RPMI7951 (cell line): ENCODE measurements at regions not wholly inside any gene's neighbourhood (a gene's known extent, or its start where the extent isn't known, plus 50 kb on each side); places are given as distances from the start of the nearest gene placed in this dataset.
A peak's percentile ranks its signal among the peaks of the same experiment; 100 is the strongest.

Experiments used
- DNase-seq: peaks from one replicate; pipeline ENCODE4 v3.0.0-alpha.2; 2012; ENCODE audit warnings: low read depth

DNA sequence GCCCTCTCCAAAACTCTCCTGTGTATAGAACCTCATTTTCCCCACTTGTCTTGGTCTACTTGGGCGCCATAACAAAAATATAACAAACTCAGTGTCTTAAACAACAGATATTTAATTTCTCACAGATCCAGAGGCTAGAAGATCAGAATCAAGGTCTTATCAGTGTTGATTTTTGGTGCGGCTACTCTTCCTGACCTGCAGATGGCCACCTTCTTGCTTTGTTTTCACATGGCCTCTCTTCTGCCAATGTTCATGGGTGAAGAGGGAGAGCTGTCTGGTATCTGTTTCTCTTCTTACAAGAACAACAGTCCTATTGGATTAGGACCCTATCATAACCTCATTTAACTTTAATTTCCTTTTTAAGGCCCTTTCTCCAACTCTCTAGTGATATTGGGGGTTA lies 177.3 kb downstream of the PABPC4L start:
- no peak for DNase-seq

DNA sequence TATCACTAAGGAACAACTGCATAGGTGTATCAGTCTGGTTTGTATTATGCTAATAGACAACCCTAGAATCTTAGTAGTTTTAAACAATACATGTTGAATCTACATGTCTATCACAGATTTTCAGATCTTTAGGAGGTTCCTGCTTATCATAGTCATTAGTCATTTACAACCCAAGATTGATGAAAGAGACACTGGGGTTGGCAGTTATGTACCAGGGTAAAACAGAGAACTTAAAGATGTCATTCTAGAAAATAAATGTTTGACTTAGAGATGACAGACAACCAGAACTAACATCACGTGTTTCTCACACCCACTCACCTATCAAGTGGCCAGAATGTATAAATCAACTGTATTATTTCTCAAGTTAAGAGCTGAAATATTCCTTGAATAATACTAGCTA lies 181.9 kb downstream of the PABPC4L start:
- DNase-seq = no peak

DNA sequence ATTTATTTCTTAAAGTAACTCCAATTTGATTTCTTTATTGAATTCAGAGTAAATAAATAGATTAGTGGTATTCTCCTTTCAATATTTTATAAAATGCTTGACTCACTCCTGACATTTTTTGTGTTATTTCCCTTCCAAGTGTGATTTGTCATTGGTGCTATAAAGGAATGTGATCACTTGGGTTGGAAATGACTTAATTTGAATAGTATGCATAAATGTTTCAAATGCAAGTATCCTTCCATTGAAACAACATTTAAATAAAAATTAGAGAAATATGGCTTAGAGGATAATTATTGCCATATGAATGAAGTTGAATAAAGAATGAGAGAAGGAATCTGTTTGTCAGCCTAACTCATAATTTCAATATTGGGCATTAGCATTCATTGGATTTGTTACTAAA lies 182.7 kb downstream of the PABPC4L start:
- DNase-seq = no peak

DNA sequence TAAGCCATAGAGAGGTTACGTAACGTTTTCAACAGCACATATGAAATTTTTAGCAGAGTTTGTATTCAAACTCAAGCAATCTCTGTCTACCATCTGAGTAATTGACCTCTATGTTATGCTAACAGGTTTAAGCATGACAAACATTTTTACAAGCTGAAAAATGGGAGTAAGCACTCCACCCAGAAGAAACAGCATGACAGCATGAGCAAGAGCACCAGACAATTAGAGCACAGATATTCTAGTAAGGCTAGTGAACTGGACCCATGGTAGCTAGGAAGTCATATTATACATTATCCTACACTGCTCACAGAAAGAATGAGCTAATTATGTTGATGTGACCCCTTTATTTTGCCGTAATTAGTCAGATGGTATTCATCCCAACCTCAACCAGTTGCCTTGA lies 200.5 kb downstream of the PABPC4L start:
- no peak for DNase-seq

DNA sequence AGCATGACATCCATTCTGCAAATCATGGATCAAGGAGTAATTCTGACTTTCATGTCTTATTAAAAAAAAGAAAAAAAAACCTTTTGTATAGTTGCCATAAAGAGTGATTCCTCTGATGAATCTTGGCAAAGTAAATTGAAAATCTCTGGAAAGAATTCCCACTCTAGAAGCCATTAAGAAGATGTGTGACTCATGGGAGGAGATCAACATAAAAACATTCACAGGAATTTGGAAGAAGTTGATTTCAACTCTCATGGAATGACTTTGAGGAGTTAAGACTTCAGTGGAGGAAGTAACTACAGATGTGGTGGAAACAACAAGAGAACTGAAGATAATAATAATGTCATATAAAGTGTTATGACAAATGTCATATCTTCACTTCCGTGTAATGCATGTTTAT lies 204.2 kb downstream of the PABPC4L start:
- DNase-seq = no peak

DNA sequence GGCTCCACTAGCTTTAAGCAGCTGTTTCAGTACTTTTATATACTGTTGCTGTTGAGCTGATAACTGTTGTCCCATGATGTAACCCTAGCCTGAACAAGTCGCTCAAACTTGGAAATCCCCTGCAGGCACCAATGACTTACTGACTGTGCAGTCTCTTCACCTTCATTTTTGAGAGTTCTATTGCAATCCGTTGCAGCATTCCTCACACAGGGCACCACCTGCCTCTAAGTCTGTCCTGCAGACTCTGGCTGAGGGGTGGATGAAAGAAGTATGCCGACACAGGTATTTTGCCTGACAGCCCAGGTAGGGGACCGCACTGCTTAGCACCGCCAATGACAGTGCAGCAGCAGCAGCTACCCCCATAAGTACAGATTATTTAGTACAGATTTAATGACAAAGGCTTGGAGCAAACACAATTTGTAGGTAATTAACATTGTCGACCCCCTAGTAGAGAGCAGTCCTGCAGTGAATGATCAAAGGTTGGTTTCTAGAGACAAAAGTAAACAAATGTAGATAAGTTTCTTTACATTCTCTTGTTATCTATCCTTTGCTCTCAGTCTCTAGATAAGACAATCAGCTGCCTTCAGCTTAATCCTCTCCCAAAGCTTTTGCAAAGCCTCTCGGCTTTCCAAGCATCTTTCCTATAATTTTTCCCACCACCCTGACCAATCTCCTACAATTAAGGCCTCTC lies 205.0 kb downstream of the PABPC4L start:
- DNase-seq = no peak

DNA sequence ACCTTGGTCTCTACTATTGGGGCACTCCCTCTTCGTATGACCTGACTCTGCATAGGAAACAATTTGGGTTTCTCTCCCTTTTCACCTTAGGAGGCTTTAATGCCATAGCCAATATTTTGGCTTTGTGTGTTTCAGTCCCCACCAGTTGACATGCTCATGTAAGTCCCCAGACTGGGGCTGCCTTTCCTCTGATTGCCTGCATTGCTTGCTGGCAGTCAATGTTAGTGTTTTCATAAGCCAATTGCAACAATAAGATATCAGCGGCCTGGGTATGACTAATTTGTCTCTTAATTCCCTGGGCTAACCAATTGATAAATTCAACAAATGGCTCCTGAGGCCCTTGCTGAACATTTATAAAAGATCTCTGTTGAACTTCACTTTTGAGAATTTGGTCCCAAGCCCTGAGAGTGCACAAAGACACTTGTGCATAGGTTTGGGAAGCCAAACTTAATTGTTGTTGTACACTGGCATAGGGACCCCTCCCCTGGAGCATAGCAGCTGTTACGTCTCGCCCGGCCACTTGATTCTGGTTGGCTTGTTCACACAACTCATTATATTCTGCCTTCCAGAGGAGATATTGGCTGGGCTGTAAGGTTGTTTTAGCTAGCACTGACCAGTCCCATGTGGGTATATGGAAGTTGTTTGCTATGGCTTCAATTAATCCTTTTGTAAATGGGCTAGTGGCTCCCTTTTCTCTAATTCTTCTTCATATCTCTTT lies 206.2 kb downstream of the PABPC4L start:
- DNase-seq = no peak

DNA sequence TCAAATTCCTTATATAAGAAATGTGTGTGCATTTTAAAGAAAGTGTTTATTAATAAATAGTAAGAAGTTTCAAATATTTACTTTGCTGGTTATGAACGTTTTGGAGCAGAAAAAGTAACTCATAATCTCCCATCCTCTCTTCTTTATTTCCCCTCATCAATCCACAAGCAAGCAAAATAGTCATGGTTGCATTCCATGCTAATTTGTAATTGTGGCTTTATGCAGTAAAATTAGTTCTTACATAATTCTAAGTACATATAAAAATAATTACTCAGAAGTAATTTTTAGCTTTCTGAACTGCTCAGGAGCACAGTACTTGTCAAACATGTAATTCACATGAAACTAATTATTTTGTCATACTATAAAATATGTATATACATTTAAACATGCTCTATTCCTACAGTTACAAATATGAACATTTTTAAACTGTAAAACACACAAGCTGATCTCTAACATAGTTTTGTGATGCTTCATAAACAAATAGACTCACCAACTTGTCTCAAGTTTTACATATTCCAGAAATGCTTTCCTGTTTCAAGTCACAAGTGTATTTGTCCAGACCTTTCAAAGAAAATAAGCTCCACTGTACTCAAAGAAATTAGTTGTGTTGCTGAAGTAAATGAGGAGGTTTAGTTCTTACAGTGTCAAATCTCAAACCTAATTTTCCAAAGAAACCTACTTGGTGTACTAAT lies 218.9 kb downstream of the PABPC4L start:
- no peak for DNase-seq

DNA sequence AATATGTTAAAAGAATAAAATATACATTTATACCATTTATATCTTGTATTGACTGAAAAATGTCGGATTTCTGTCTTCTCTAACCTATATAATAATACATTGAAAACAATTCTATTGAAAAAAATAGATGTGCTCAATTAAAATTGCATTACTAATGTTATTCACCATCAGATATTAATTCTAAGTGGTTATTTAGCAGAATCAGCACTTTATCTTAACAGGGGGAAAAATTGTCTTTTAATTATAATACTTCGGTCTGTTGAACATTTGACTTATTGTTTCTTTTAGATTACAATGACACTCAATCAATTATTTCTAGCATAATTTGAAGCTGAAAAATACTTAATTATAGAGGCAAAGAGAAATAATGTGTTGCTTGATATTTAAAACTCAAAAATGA lies 220.3 kb downstream of the PABPC4L start:
- no peak for DNase-seq

DNA sequence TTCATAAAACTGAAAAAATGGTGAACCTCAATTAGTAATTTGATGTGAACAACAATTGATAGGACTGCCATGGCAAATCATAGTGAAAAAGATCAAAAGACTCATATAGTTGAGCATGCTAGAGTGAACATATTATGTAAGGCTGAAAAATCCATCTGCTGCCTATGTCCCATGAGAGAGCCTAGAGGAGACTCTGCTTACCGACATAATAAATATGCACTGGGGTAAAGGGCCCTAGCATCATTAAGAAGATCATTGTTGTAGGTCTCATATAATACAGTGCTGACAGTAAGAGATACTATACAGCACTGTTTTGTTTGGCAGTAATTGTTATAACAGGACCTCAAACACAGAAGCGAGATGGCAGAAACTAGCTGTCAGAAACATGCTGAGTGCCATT lies 229.0 kb downstream of the PABPC4L start:
- no peak for DNase-seq

DNA sequence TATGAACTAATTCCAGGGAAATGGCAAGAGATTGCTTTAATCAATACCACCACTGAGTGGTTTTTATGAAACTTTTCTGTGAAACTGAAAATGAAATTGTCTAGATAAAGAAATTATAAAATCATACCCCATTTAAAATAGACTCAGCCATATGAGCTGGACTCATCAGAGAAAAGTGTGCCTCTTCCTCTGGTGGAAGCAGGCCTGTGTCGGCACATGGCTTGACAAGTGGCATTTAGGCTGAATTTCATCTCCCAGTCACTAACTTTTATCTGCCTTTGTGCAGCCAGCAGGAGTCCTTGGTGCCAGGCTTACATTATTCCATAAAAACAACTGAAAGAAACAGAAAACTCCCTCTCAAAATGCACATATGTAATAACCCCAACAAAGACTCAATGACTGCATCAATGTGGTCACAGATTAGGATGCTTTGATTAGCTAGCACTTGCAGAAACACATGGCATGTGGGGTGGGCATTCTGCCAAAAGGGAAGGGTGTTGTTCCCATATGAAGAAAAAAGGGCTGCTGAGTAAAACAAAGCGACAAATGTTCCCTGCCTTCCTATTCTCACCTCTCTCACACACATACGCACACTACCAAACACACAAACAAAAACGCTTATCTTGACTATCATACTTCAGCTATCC lies 232.3 kb downstream of the PABPC4L start:
- DNase-seq = peak; percentile 3

DNA sequence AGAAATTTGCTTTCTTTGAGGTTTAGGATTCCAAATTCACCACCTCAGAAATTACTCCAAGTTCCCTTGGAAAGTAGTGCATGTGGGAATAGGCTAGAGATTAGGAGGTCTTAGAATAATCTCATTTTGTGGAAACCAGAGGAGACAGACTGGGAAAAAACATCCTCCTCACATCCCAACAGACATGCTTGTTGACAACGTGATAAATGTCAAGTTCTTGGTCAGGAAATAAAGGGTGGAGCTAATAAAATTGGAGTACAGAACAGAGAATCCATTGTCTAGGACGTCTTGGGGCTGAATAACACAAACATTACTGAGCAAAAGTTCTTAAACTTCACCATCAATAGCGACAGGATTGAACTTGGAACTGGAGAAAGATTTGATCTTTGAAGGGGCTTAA lies 233.4 kb downstream of the PABPC4L start:
- no peak for DNase-seq

DNA sequence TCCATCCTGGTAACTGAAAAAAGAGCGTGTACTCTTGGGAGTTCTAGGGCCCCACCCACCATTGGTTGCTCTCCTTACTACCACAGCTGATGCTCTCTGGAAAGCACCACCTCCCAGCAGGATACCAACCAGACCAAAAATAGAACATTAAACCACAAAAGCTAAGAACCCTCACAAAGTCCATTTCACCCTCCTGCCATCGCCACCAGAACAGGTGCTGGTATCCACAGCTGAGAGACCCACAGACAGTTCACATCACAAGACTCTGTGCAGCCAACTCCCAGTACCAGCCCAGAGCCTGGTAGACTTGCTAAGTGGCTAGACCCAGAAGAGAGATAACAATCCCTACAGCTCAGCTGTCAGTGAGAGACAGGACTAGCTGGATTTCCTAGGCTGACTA lies 240.6 kb downstream of the PABPC4L start:
- no peak for DNase-seq

DNA sequence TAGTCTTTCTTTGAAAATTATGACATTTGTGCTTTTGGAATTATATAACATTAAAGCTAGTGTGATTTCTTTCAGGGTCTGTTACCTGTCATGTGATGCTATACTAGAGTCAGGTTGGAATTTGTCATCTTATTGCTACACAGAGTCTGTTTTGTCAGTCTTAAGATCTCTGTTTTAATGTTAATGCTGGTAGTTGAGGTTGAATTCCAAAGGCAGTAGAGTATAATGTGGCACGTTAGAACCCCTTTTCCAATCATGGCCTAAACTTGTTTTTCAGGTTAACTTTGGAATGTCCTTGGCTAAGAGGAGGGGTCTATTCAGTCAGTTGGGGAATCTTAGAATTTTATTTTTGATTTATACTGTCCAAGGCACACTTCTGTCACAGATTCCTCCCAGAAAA lies 258.5 kb downstream of the PABPC4L start:
- DNase-seq = no peak

DNA sequence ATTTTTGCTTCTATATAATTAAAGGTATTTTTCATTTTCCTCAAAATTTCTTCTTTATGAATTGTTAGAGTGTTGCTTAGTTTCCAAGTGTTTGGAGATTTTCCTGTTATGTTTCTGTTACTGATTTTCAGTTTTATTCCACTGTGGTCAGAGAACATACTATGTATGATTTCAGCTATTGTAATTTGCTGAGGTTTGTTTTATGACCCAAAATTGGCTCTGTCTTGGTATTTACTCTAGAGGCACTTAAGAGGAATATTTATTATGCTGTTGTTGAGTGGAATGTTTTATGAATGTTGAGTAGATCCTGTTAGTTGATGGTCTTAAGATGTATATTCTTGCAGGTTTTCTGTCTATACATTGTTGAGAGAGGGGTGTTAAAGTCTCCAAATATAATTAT lies 263.5 kb downstream of the PABPC4L start:
- DNase-seq = no peak

DNA sequence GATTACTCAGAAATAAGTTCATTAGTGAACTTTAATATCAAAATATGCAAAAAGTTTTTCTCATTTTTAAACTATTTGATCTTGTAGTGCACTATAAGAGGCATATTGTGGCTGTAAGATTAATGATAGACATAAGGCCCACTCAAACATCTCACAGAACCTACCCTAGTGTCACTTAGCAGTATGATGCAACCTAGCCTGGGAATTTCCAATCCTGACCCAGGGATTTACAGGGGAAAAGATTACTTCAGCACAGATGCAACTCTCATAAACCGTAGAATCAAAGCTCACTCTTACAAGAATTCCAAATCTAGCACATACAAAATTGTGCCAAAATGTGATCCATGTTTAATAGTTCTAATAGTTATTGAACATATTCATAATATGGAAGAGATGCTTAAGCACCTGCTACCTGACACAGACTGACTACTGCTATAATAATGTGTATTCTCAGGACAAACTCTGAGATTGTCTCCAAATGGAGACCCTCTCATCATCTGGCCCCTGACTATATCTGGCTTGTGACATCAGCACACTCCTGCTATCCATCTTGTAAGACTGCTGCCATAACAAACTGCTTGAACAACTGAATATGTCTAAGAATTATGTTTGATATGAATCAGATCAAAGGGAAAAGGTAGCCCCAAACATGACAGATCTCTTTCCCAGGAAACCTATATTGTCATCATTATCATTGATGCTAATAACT lies 271.9 kb downstream of the PABPC4L start:
- DNase-seq = no peak

DNA sequence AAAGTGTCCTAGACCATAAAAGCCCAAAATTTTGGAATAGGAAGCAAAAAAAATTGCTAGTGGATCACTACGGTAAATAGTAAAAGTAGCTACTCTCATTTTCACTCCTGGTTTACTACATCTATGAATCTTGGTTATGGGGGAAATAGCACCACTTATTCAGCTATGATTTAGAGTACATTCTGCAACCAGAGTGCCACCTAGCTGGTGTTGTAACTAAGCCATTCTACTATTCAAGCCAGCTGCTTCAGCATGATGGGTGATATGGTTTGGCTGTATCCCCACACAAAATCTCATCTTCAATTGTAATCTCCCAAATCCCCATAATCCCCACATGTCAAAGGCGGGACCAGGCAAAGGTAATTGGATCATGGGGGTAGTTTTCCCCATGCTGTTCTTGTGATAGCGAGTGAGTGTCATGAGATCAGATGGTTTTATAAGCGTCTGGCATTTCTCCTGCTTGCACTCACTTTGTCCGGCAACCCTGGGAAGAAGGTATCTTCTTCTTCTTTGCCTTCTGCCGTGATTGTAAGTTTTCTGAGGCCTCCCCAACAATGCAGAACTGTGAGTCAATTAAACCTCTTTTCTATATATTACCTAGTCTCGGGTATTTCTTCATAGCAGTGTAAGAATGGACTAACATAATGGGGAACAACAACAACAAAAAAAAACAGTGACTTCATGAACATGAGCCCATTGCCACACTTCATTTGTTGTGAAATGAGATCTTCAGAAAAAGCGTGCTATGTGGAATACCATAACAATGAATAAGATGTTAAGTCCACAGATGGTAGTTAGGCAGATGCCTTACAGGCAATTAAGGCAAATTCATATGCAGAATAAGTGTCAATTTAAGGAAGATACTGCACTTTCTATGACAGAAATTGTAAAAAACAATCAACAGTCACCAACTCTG lies 280.1 kb downstream of the PABPC4L start:
- no peak for DNase-seq

DNA sequence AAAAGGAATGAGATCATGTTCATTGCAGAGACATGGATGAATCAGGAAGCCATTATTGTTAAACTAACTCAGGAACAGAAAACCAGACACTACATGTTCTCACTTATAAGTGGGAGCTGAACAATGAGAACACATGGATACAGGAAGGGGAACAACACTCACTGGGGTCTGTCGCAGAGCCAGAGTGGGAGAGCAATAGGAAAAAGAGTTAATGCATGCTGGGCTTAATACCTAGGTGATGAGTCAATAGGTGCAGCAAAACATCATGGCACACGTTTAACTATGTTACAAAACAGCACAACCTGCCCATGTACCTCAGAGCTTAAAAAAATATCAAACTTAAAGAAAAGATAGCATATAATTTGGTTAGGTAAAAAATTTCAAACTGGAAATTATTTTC lies 281.4 kb downstream of the PABPC4L start:
- DNase-seq = no peak

DNA sequence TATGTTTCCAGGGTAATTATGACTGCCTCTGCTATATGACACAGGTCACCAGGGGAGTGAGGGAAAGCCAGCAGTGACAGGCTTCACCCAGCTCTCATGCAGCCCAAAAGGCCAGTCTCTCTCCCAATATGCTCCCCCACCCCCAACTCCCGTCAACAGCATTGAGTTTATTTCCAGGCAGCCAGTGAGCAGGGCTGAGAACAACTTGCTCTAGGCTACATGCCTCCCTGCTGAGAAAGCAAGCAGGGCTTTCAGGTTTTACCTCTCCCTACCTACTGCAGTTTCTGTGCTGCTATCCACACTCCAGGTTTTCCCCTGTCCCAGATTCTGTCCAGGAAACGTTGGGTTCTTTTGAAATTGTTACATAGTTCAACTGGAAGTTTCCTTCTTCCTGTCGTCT lies 291.4 kb downstream of the PABPC4L start:
- DNase-seq = no peak

DNA sequence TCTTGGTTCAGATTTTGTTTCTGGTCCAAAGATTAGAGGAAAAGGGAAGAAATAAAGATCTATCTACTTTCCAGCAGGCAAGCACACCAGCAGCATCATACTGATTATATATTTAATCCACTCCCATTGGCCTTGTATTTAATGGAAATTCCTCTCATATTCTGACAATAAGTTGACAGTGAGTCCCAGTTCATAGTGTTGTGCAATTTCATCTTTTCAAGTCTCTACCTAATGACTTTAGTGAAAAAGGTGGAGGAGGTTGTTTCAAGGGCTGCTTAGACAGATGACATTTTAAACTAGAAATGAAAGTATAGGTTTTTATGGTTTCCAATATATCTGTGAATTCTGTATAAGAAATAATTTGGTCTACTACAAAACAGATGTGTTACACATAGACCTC lies 298.6 kb downstream of the PABPC4L start:
- DNase-seq = no peak

DNA sequence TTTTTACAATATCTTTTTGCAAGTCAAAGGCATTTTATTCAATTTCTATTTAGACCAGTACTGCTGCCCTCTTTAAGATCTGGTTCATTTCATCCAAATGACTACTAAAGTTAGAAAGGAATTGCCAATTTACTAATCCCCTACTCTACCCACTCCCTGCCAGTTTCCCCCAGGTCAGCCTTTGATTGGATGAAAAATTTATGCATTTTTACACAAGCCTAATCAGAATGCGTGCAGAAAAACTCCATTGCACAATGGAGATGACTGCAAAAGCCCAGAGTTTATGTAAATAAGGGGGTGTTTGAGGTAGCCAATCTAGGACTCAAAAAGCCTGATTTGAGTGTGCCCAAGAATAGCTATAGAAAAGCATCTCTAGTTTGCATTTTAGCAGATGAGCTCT lies 310.6 kb downstream of the PABPC4L start:
- no peak for DNase-seq
